ENCODE measurements at regions not wholly inside any gene's neighbourhood (a gene's known extent, or its start where the extent isn't known, plus 50 kb on each side); places are given as distances from the start of the nearest gene placed in this dataset.

DNA sequence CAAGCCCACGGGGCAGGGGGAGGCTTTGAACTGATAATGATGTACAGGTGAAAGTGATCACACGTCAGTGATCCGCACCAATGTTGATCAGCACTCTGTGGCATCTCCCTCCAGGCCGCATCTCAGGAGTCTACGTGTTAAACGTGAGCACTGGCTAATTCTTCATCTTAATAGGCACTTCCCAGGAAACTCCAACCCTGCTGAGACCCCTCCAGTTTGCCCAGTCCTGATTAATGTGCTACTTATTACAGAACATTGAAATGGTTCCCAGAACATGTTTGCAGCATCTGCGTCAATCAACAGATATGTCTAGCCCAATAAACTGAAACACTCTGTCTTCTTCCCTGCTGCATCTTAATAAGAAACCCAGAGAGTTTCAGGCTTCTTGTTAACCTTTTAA is 298.4 kb downstream of the DEPDC1B start (continued):
- TF ChIP-seq ZBTB33 (CRISPR knock-in tag; IDR thresholded peaks at IDR 0.05) = no peak
- TF ChIP-seq TEF (CRISPR knock-in tag; IDR thresholded peaks at IDR 0.05) = no peak
- TF ChIP-seq ARNT2 (CRISPR knock-in tag; IDR thresholded peaks at IDR 0.05; ENCODE audit: low read depth) = no peak
- no peak for TF ChIP-seq ZNF543 (CRISPR knock-in tag; IDR thresholded peaks at IDR 0.05)
- TF ChIP-seq, protein P1, sequence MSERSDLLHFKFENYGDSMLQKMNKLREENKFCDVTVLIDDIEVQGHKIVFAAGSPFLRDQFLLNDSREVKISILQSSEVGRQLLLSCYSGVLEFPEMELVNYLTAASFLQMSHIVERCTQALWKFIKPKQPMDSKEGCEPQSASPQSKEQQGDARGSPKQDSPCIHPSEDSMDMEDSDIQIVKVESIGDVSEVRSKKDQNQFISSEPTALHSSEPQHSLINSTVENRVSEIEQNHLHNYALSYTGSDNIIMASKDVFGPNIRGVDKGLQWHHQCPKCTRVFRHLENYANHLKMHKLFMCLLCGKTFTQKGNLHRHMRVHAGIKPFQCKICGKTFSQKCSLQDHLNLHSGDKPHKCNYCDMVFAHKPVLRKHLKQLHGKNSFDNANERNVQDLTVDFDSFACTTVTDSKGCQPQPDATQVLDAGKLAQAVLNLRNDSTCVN (CRISPR knock-in tag; IDR thresholded peaks at IDR 0.05; ENCODE audit: borderline replicate concordance) = no peak
- TF ChIP-seq, protein P2, sequence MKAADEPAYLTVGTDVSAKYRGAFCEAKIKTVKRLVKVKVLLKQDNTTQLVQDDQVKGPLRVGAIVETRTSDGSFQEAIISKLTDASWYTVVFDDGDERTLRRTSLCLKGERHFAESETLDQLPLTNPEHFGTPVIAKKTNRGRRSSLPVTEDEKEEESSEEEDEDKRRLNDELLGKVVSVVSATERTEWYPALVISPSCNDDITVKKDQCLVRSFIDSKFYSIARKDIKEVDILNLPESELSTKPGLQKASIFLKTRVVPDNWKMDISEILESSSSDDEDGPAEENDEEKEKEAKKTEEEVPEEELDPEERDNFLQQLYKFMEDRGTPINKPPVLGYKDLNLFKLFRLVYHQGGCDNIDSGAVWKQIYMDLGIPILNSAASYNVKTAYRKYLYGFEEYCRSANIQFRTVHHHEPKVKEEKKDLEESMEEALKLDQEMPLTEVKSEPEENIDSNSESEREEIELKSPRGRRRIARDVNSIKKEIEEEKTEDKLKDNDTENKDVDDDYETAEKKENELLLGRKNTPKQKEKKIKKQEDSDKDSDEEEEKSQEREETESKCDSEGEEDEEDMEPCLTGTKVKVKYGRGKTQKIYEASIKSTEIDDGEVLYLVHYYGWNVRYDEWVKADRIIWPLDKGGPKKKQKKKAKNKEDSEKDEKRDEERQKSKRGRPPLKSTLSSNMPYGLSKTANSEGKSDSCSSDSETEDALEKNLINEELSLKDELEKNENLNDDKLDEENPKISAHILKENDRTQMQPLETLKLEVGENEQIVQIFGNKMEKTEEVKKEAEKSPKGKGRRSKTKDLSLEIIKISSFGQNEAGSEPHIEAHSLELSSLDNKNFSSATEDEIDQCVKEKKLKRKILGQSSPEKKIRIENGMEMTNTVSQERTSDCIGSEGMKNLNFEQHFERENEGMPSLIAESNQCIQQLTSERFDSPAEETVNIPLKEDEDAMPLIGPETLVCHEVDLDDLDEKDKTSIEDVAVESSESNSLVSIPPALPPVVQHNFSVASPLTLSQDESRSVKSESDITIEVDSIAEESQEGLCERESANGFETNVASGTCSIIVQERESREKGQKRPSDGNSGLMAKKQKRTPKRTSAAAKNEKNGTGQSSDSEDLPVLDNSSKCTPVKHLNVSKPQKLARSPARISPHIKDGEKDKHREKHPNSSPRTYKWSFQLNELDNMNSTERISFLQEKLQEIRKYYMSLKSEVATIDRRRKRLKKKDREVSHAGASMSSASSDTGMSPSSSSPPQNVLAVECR (CRISPR knock-in tag; IDR thresholded peaks at IDR 0.05; ENCODE audit: borderline replicate concordance) = no peak
- TF ChIP-seq RXRA (CRISPR knock-in tag; IDR thresholded peaks at IDR 0.05) = no peak
- no peak for TF ChIP-seq ZFP82 (CRISPR knock-in tag; IDR thresholded peaks at IDR 0.05; ENCODE audit: borderline replicate concordance)
- no peak for TF ChIP-seq FLYWCH1 (CRISPR knock-in tag; IDR thresholded peaks at IDR 0.05)
- no peak for TF ChIP-seq NCOA5 (CRISPR knock-in tag; IDR thresholded peaks at IDR 0.05)
- no peak for TF ChIP-seq ZNF510 (CRISPR knock-in tag; IDR thresholded peaks at IDR 0.05; ENCODE audit: low read depth)
